ENCODE measurements at regions not wholly inside any gene's neighbourhood (a gene's known extent, or its start where the extent isn't known, plus 50 kb on each side); places are given as distances from the start of the nearest gene placed in this dataset.

DNA sequence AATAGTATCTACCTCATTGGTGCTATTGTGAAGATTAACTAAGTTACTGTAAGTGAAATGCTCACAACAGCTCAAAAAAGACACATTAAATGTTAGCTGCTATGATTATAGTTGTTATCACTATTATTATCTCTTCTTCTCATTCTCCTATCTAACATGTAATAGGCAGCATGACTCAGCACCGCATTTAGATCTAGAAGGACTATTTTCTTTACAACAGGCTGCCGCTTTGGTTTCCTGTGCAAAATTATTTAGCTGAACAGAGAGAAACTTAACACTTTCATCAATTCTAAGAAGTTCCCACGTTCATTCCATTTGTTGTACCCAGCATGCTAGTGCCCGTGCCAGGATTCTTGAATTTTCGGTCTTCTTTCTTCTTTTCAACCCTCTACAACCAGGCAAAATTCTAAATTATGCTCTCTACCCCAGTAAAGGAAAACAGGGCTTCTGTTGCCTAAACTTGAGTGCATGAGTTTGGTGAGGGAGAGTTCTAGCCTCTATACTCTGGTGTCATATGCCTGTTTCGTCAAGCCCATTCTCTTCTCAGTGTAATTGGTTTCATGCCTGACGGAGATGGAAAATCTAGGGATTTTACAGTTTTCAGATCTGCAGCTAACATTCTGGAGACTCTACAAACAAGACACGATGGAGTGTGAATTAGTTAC is 378.9 kb downstream of the PPP1R2C start:
- no peak for DNase-seq (ENCODE audit: low read depth, low spot score)
- POLR2A ChIA-PET = no interaction called here
- CTCF ChIA-PET = no interaction called here
- no peak overlapping the region for H3K4me3 ChIP-seq (ENCODE audit: low read depth, low read length)
- TF ChIP-seq, protein P1, sequence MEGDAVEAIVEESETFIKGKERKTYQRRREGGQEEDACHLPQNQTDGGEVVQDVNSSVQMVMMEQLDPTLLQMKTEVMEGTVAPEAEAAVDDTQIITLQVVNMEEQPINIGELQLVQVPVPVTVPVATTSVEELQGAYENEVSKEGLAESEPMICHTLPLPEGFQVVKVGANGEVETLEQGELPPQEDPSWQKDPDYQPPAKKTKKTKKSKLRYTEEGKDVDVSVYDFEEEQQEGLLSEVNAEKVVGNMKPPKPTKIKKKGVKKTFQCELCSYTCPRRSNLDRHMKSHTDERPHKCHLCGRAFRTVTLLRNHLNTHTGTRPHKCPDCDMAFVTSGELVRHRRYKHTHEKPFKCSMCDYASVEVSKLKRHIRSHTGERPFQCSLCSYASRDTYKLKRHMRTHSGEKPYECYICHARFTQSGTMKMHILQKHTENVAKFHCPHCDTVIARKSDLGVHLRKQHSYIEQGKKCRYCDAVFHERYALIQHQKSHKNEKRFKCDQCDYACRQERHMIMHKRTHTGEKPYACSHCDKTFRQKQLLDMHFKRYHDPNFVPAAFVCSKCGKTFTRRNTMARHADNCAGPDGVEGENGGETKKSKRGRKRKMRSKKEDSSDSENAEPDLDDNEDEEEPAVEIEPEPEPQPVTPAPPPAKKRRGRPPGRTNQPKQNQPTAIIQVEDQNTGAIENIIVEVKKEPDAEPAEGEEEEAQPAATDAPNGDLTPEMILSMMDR (IDR thresholded peaks at IDR 0.05; ENCODE audit: insufficient read depth, low read length, missing control alignments) = no peak

DNA sequence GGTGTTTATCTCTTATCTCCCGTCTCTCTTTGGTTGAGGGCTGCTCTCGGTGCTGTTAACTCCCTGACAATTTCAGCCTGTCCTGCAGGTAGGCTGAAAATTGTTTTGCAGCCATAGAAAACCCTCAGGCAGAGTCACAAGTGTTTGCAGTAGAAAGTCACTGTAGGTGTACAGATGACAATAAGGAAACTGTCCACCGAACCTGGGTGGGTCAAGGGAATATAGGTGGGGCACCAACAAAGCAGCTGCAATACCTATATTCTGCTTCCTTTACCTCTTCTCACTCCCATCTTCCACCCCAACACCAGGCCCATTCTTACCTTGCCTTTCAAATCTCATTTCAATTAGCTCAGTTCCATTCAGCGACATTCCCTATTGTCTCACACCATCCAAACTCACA is 381.8 kb downstream of the PPP1R2C start:
- CTCF ChIA-PET = no interaction called here
- DNase-seq (ENCODE audit: low read depth, low spot score) = no peak
- TF ChIP-seq, protein P1 (IDR thresholded peaks at IDR 0.05; ENCODE audit: insufficient read depth, low read length, missing control alignments) = no peak
- POLR2A ChIA-PET = no interaction called here
- no peak overlapping the region for H3K4me3 ChIP-seq (ENCODE audit: low read depth, low read length)

DNA sequence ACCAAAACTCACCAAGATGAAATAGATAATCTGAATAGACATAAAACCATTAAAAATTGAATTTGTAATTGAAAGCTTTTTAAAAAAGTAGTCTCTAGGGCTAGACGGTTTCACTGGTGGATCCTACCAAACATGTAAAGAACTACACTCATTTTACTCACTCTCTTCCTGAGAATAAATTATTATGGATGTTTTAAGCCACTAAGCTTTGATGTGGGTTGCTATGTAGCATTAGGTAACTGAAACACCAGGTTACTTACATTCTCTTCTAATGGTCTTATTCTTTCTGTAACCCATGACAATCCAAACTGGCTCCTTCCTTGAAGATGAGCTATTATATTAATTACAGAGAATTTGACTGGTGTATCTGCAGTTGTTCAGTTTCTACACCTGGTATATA is 385.1 kb downstream of the PPP1R2C start:
- TF ChIP-seq, protein P1 (IDR thresholded peaks at IDR 0.05; ENCODE audit: insufficient read depth, low read length, missing control alignments) = no peak
- no peak overlapping the region for H3K4me3 ChIP-seq (ENCODE audit: low read depth, low read length)
- DNase-seq (ENCODE audit: low read depth, low spot score) = no peak
- ChIA-PET POLR2A (no interaction called here), CTCF (no interaction called here)

- TF ChIP-seq, protein P1 (IDR thresholded peaks at IDR 0.05; ENCODE audit: insufficient read depth, low read length, missing control alignments) = no peak
- POLR2A ChIA-PET = no interaction called here
- CTCF ChIA-PET = no interaction called here
- DNase-seq (ENCODE audit: low read depth, low spot score) = no peak
- H3K4me3 ChIP-seq (ENCODE audit: low read depth, low read length) = no peak overlapping the region
Measured at GRCh38 chrX:42386681-42387080, 391.3 kb downstream of the PPP1R2C start.

- no peak for DNase-seq (ENCODE audit: low read depth, low spot score)
- ChIA-PET CTCF (no interaction called here), POLR2A (no interaction called here)
- TF ChIP-seq, protein P1 (IDR thresholded peaks at IDR 0.05; ENCODE audit: insufficient read depth, low read length, missing control alignments) = no peak
- no peak overlapping the region for H3K4me3 ChIP-seq (ENCODE audit: low read depth, low read length)
Measured at GRCh38 chrX:42385730-42386129, 392.2 kb downstream of the PPP1R2C start.

- ChIA-PET CTCF (no interaction called here), POLR2A (no interaction called here)
- no peak for DNase-seq (ENCODE audit: low read depth, low spot score)
- no peak overlapping the region for H3K4me3 ChIP-seq (ENCODE audit: low read depth, low read length)
- TF ChIP-seq, protein P1 (IDR thresholded peaks at IDR 0.05; ENCODE audit: insufficient read depth, low read length, missing control alignments) = no peak
Measured at GRCh38 chrX:42384956-42385355, 393.0 kb downstream of the PPP1R2C start.

Measured in AG04449 (cell line).